H1 (cell line): ENCODE measurements at regions not wholly inside any gene's neighbourhood (a gene's known extent, or its start where the extent isn't known, plus 50 kb on each side); places are given as distances from the start of the nearest gene placed in this dataset.
A peak's percentile ranks its signal among the peaks of the same experiment; 100 is the strongest.

Experiments used
- CTCF ChIA-PET: fragments of 300-600 bp; sonication (Branson Sonifier 250); formaldehyde crosslinking; loops from one replicate; lab custom pipeline; 2021; ENCODE audit not compliant: partially characterized antibody; lab: Charles Lee
- POLR2A ChIA-PET: fragments of 300-600 bp; sonication (Branson Sonifier 250); formaldehyde crosslinking; loops from one replicate; lab custom pipeline; 2021; ENCODE audit warnings: inconsistent platforms; ENCODE audit not compliant: partially characterized antibody; lab: Charles Lee
- DNase-seq, 2 experiments: peaks; one replicate each; pipeline versions ENCODE4 v3.0.0 to v3.0.0-alpha.2; 2010 to 2022; ENCODE audit warnings: low spot score in 2 of 2, low read depth in 1 of 2, mixed read lengths in 1 of 2
- FAIRE-seq: peaks from 2 replicates; lab custom pipeline; 2011; peaks lifted over from hg19 to GRCh38; lab: Jason Lieb, UNC
- H2AFZ ChIP-seq: 2 replicates; pipeline ENCODE4 v1.8.1; 2012; ENCODE audit warnings: low read length, inconsistent platforms
- H2AK5ac ChIP-seq: 2 replicates; pipeline ENCODE4 v1.6.1; 2013; ENCODE audit warnings: low read depth, low read length
- H2BK120ac ChIP-seq: replicated peaks from 2 replicates; pipeline ENCODE3; 2013; ENCODE audit warnings: low read depth, low read length, inconsistent platforms
- H2BK12ac ChIP-seq: 2 replicates; pipeline ENCODE4 v1.6.1; 2013; ENCODE audit warnings: low read depth, low read length
- H2BK15ac ChIP-seq: 2 replicates; pipeline ENCODE4 v1.6.1; 2013; ENCODE audit warnings: low read length
- H2BK20ac ChIP-seq: 2 replicates; pipeline ENCODE4 v1.6.1; 2013; ENCODE audit warnings: low read length
- H2BK5ac ChIP-seq: 2 replicates; pipeline ENCODE4 v1.6.1; 2013; ENCODE audit warnings: low read depth, low read length
- H3K14ac ChIP-seq: 2 replicates; pipeline ENCODE4 v1.6.1; 2013; ENCODE audit warnings: inconsistent platforms; ENCODE audit not compliant: insufficient read length
- H3K18ac ChIP-seq: 2 replicates; pipeline ENCODE4 v1.6.1; 2013; ENCODE audit warnings: low read length; ENCODE audit errors: extremely low read depth
- H3K23ac ChIP-seq: 2 replicates; pipeline ENCODE4 v1.6.1; 2013; ENCODE audit warnings: inconsistent platforms; ENCODE audit not compliant: insufficient read length
- H3K23me2 ChIP-seq: 2 replicates; pipeline ENCODE4 v1.6.1; 2013; ENCODE audit warnings: low read depth, low read length
- H3K27ac ChIP-seq: 2 replicates; pipeline ENCODE4 v1.6.1; 2011; ENCODE audit warnings: low read depth, low read length, inconsistent platforms
- H3K27me3 ChIP-seq, 4 experiments: replicated peaks in 1 of 4; 1 replicate in 1 of 4; 2 replicates in 3 of 4; pipeline versions ENCODE4 v1.6.1 to v1.8.1; 2011 to 2013; ENCODE audit warnings: low read length in 3 of 4, mild to moderate bottlenecking in 3 of 4, inconsistent platforms in 2 of 4, mixed read lengths in 2 of 4, moderate library complexity in 1 of 4; ENCODE audit not compliant: control insufficient read depth in 3 of 4, insufficient read depth in 3 of 4; ENCODE audit errors: extremely low read depth in 1 of 4
- H3K36me3 ChIP-seq, 4 experiments: 2 replicates each; pipeline versions ENCODE4 v1.6.1 to v1.8.1; 2011 to 2013; ENCODE audit warnings: mild to moderate bottlenecking in 4 of 4, low read length in 3 of 4, moderate library complexity in 2 of 4, control low read depth in 1 of 4, inconsistent platforms in 1 of 4; ENCODE audit not compliant: insufficient read depth in 4 of 4, control insufficient read depth in 2 of 4
- H3K4ac ChIP-seq: replicated peaks from 2 replicates; pipeline ENCODE3; 2013; ENCODE audit warnings: low read length, low read depth, mixed read lengths, inconsistent platforms; ENCODE audit not compliant: insufficient read length
- H3K4me1 ChIP-seq, 4 experiments: replicated peaks in 1 of 4; 1 replicate in 1 of 4; 2 replicates in 3 of 4; pipeline versions ENCODE4 v1.6.1 to v1.8.1; 2011 to 2013; ENCODE audit warnings: low read length in 3 of 4, inconsistent platforms in 2 of 4, mixed read lengths in 1 of 4; ENCODE audit not compliant: insufficient read depth in 4 of 4, control insufficient read depth in 3 of 4
- H3K4me2 ChIP-seq, 2 experiments: 2 replicates each; pipeline versions ENCODE4 v1.6.1 to v1.8.1; 2011 to 2013; ENCODE audit warnings: low read depth in 2 of 2, low read length in 2 of 2, control low read depth in 1 of 2, inconsistent platforms in 1 of 2, mild to moderate bottlenecking in 1 of 2; ENCODE audit not compliant: insufficient read depth in 1 of 2
- H3K4me3 ChIP-seq, 4 experiments: fragments of 200-600, 300-600 bp in 1 of 4; sonication (generic), shearing (Covaris generic), sonication (Bioruptor Twin) in 1 of 4; 2 replicates each; pipeline versions ENCODE4 v1.5.1 to v1.8.1; 2011 to 2016; ENCODE audit warnings: low read length in 4 of 4, low read depth in 3 of 4, control low read depth in 2 of 4, inconsistent platforms in 2 of 4, mild to moderate bottlenecking in 2 of 4, mixed read lengths in 1 of 4, moderate library complexity in 1 of 4; ENCODE audit not compliant: insufficient read depth in 2 of 4; ENCODE audit errors: extremely low read depth in 1 of 4
- H3K56ac ChIP-seq: replicated peaks from 2 replicates; pipeline ENCODE3; 2013; ENCODE audit warnings: low read depth, mild to moderate bottlenecking, mixed read lengths, low read length, inconsistent platforms; ENCODE audit not compliant: insufficient read length
- H3K79me1 ChIP-seq: 2 replicates; pipeline ENCODE4 v1.6.1; 2013; ENCODE audit warnings: low read depth, low read length, control low read depth
- H3K79me2 ChIP-seq, 2 experiments: 2 replicates each; pipeline versions ENCODE4 v1.6.1 to v1.8.1; 2012 to 2013; ENCODE audit warnings: low read length in 2 of 2, mild to moderate bottlenecking in 2 of 2, inconsistent platforms in 1 of 2; ENCODE audit not compliant: insufficient read depth in 2 of 2, control insufficient read depth in 1 of 2
- H3K9ac ChIP-seq, 4 experiments: replicated peaks in 1 of 4; 1 replicate in 1 of 4; 2 replicates in 3 of 4; pipeline versions ENCODE4 v1.6.1 to v1.8.1; 2011 to 2013; ENCODE audit warnings: low read depth in 3 of 4, low read length in 3 of 4, control low read depth in 2 of 4, mild to moderate bottlenecking in 2 of 4, moderate library complexity in 2 of 4, inconsistent platforms in 1 of 4; ENCODE audit errors: extremely low read depth in 1 of 4
- H3K9me3 ChIP-seq, 2 experiments: 2 replicates each; pipeline versions ENCODE4 v1.6.1 to v1.8.1; 2012 to 2013; ENCODE audit warnings: mild to moderate bottlenecking in 2 of 2, moderate library complexity in 2 of 2, control low read depth in 1 of 2, inconsistent platforms in 1 of 2, low read depth in 1 of 2, low read length in 1 of 2, mixed read lengths in 1 of 2; ENCODE audit not compliant: insufficient read depth in 2 of 2
- H4K20me1 ChIP-seq, 2 experiments: replicated peaks in 1 of 2; 2 replicates each; pipeline versions ENCODE3 to v1.8.1; 2011 to 2013; ENCODE audit warnings: inconsistent platforms in 2 of 2, low read length in 2 of 2, mild to moderate bottlenecking in 1 of 2; ENCODE audit not compliant: insufficient read depth in 2 of 2, control insufficient read depth in 1 of 2
- H4K5ac ChIP-seq: 2 replicates; pipeline ENCODE4 v1.6.1; 2013; ENCODE audit warnings: low read length, low read depth, mixed read lengths, inconsistent platforms; ENCODE audit not compliant: insufficient read length
- H4K8ac ChIP-seq: 2 replicates; pipeline ENCODE4 v1.8.0; 2013; ENCODE audit warnings: mild to moderate bottlenecking, moderate library complexity, low read length, inconsistent platforms; ENCODE audit not compliant: insufficient read depth; ENCODE audit errors: extremely low read depth
- H4K91ac ChIP-seq: replicated peaks from 2 replicates; pipeline ENCODE3; 2013; ENCODE audit warnings: low read length, mixed read lengths, inconsistent platforms; ENCODE audit not compliant: insufficient read length
- CBX5 ChIP-seq: fragments of 300-800, 300-1000 bp; sonication (generic); IDR thresholded peaks from 2 replicates; pipeline ENCODE4 v1.7.1; 2016; ENCODE audit warnings: antibody characterized with exemption, low read length, low read depth
- POLR2A ChIP-seq, 2 experiments: IDR thresholded peaks; 1 replicate in 1 of 2; 2 replicates in 1 of 2; pipeline ENCODE4 v1.6.1; 2011; ENCODE audit warnings: low read depth in 2 of 2, low read length in 2 of 2, mild to moderate bottlenecking in 2 of 2; ENCODE audit errors: control extremely low read depth in 1 of 2
- SP1 ChIP-seq: IDR thresholded peaks from 2 replicates; pipeline ENCODE4 v1.6.1; 2011; ENCODE audit warnings: low read depth, low read length
- WGBS, 2 experiments: shearing (Covaris generic) in 1 of 2; methylation state at CpG; one replicate each; pipeline versions ENCODE4 v1.1.6 to v1.1.7; 2013 to 2015; ENCODE audit warnings: low lambda C conversion rate in 2 of 2, mixed read lengths in 2 of 2, inconsistent platforms in 1 of 2, low coverage in 1 of 2, missing lambda C conversion rate in 1 of 2; ENCODE audit not compliant: insufficient replicate concordance in 2 of 2, insufficient coverage in 1 of 2, insufficient read length in 1 of 2; ENCODE audit errors: extremely low coverage in 1 of 2, missing lambda C conversion rate in 1 of 2; 5-methylcytosine and 5-hydroxymethylcytosine counted together
- TF ChIP-seq, protein P1 (sequence below): IDR thresholded peaks from 2 replicates; pipeline ENCODE4 v1.6.1; 2012; ENCODE audit warnings: inconsistent platforms
- TF ChIP-seq, protein P2 (sequence below): IDR thresholded peaks from 2 replicates; pipeline ENCODE4 v1.6.1; 2012; ENCODE audit warnings: inconsistent platforms

DNA sequence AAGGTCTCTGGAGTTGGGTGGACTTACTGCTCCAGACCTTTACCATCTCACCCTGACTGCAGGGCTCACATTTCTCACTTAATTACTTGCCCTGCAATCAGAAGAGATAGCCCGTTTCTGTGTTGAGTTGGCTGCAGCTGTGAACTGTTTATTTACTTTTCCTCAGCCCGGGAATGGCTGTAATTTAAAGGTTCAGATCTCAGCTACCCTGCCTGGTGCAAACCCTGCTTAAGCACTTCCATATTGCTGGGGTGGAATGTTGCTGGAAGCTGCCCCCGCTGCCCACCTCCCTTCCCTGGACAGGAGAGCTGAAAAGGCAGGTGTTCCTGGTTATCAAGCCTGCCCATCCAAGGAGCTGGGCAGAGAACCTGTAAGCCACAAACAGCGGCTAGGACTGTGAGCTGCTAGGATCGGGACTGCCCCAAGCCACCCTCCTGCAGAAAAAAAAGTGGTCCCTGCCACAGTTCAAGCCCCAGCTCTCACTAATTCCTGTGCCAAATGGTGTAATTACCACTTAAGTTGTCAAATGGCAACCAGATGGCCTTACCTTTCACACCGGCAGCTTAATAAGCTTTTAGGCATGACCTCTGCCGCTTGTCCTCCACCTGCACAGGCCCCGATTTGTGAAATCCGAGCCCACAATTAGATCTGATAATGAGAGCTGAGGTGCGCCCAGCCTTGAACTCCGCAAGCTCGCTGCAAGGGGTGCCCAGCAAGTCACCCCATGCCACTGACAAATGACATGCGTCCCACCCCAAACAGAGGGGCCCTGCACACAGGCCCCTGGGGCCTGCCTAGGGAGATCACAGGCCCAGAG, 269.8 kb downstream of the C16orf95 start:
- Histone ChIP-seq H2BK12ac (no peak overlapping the region), H3K36me3 (no peaks in the 10 kb centered on the region), H3K4me2 (no peak overlapping the region; a peak in 1 of 4 replicates), H3K27me3 (no peaks in the 10 kb centered on the region), H3K4me1 (peaks cover 3 to 11% (median 6%) of the 10 kb centered on the region in 4 experiments; a peak in 5 of 7 replicates), H2BK20ac (peak overlapping the region; percentile 48; the same call in 1 of the 2 replicates), H4K8ac (no peak overlapping the region), H4K5ac (no peak overlapping the region), H3K23ac (no peak overlapping the region), H4K20me1 (peaks cover 0 to 2% of the 10 kb centered on the region in 2 experiments), H2BK120ac (no peak overlapping the region), H4K91ac (no peak overlapping the region), H3K9me3 (no peaks in the 10 kb centered on the region), H3K79me2 (no peaks in the 10 kb centered on the region), H2BK5ac (no peak overlapping the region), H2AFZ (peak overlapping the region; percentile 54; the same call in 1 of the 2 replicates), H3K79me1 (no peaks in the 10 kb centered on the region), H3K56ac (no peak overlapping the region), H3K27ac (no peak overlapping the region), H3K18ac (peak overlapping the region; percentile 78), H3K23me2 (no peaks in the 10 kb centered on the region), H2BK15ac (no peak overlapping the region), H3K4ac (no peak overlapping the region), H3K9ac (no peak overlapping the region), H2AK5ac (no peak overlapping the region), H3K4me3 (no peak overlapping the region), H3K14ac (no peak overlapping the region)
- WGBS, 2 experiments, result 65% methylated on average over 13 of the region's 13 CpGs; no CpG with 5 or more reads in 1 of the 2 experiments
- CTCF ChIA-PET, result interaction anchor here (0.5 to 3.7 kb wide), 14 partner anchors 9 to 1876 kb away, joined by 3 to 22 read pairs (median 3); no protein-coding TSS in a partner anchor
- peak; percentile 84 for TF ChIP-seq SP1
- TF ChIP-seq CBX5, result no peak
- TF ChIP-seq POLR2A (IDR thresholded peaks at IDR 0.05; ENCODE audit: control extremely low read depth in 1 of 2, low read depth in 2 of 2, low read length in 2 of 2), result no peak
- TF ChIP-seq, protein P1, sequence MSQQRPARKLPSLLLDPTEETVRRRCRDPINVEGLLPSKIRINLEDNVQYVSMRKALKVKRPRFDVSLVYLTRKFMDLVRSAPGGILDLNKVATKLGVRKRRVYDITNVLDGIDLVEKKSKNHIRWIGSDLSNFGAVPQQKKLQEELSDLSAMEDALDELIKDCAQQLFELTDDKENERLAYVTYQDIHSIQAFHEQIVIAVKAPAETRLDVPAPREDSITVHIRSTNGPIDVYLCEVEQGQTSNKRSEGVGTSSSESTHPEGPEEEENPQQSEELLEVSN, result no peak
- TF ChIP-seq, protein P2, sequence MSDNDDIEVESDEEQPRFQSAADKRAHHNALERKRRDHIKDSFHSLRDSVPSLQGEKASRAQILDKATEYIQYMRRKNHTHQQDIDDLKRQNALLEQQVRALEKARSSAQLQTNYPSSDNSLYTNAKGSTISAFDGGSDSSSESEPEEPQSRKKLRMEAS, result no peak
- no peak for FAIRE-seq
- DNase-seq, result no peak
- POLR2A ChIA-PET, result interaction anchor here (1.5 kb wide), 1 partner anchor 15 kb away, joined by 5 read pairs; no protein-coding TSS in a partner anchor
